GM23338 (cell line): ENCODE measurements at regions not wholly inside any gene's neighbourhood (a gene's known extent, or its start where the extent isn't known, plus 50 kb on each side); places are given as distances from the start of the nearest gene placed in this dataset.

Source experiments
- ATAC-seq: fragments of 200-7000 bp; cut with Tn5 transposase; 3 replicates; pipeline ENCODE4 v1.9.1; 2020
- DNase-seq: peaks from one replicate; pipeline ENCODE4 v3.0.0-alpha.2; 2015; ENCODE audit warnings: low spot score
- H2AFZ ChIP-seq: fragments of 200-600 bp; sonication (generic); 2 replicates; pipeline ENCODE4 v1.8.0; 2016; ENCODE audit warnings: antibody characterized with exemption, mild to moderate bottlenecking, moderate library complexity
- H3F3A ChIP-seq: fragments of 200-600 bp; sonication (generic); replicated peaks from 2 replicates; pipeline ENCODE4 v1.8.0; 2017; ENCODE audit warnings: antibody characterized with exemption, mixed run types, low read depth
- H3K27ac ChIP-seq: fragments of 200-600 bp; sonication (generic); 2 replicates; pipeline ENCODE4 v1.6.1; 2016; ENCODE audit warnings: low read depth
- H3K27me3 ChIP-seq: fragments of 200-600 bp; sonication (generic); 2 replicates; pipeline ENCODE4 v1.8.0; 2016; ENCODE audit warnings: mild to moderate bottlenecking, mixed run types, moderate library complexity; ENCODE audit not compliant: insufficient read depth
- H3K36me3 ChIP-seq: fragments of 200-600 bp; sonication (generic); 2 replicates; pipeline ENCODE4 v1.8.0; 2016; ENCODE audit warnings: mild to moderate bottlenecking; ENCODE audit not compliant: insufficient read depth
- H3K4me1 ChIP-seq: fragments of 200-600 bp; sonication (generic); 2 replicates; pipeline ENCODE4 v1.8.0; 2016; ENCODE audit warnings: mild to moderate bottlenecking, moderate library complexity; ENCODE audit not compliant: insufficient read depth
- H3K4me2 ChIP-seq: fragments of 200-600 bp; sonication (generic); 2 replicates; pipeline ENCODE4 v1.7.1; 2017; ENCODE audit warnings: mixed run types
- H3K4me3 ChIP-seq: fragments of 200-600 bp; sonication (generic); 2 replicates; pipeline ENCODE4 v1.6.1; 2016; ENCODE audit warnings: mixed run types
- H3K79me2 ChIP-seq: fragments of 200-600 bp; sonication (generic); replicated peaks from 2 replicates; pipeline ENCODE4 v1.8.0; 2017; ENCODE audit warnings: mild to moderate bottlenecking; ENCODE audit not compliant: insufficient read depth
- H3K9me2 ChIP-seq: fragments of 200-600 bp; sonication (generic); 2 replicates; pipeline ENCODE4 v1.8.0; 2017; ENCODE audit not compliant: insufficient read depth
- H4K20me1 ChIP-seq: fragments of 200-600 bp; sonication (generic); replicated peaks from 2 replicates; pipeline ENCODE4 v1.8.0; 2017; ENCODE audit warnings: mild to moderate bottlenecking; ENCODE audit not compliant: insufficient read depth
- H3K27ac Mint-ChIP-seq: 2 replicates; pipeline ENCODE4 v1.8.0; 2020; ENCODE audit warnings: inconsistent platforms, mild to moderate bottlenecking, moderate library complexity, mixed read lengths
- H3K27me3 Mint-ChIP-seq: 3 replicates; pipeline ENCODE4 v1.8.0; 2022; ENCODE audit warnings: low read depth, mild to moderate bottlenecking, moderate library complexity, mixed read lengths, inconsistent platforms; ENCODE audit not compliant: insufficient read depth, poor library complexity
- H3K36me3 Mint-ChIP-seq: 3 replicates; pipeline ENCODE4 v1.8.0; 2021; ENCODE audit warnings: low read depth, mild to moderate bottlenecking, inconsistent platforms, moderate library complexity, mixed read lengths
- H3K4me1 Mint-ChIP-seq: 3 replicates; pipeline ENCODE4 v1.8.0; 2020; ENCODE audit warnings: mild to moderate bottlenecking, inconsistent platforms, mixed read lengths
- H3K4me3 Mint-ChIP-seq: 3 replicates; pipeline ENCODE4 v1.8.0; 2021; ENCODE audit warnings: moderate library complexity, mild to moderate bottlenecking, inconsistent platforms, mixed read lengths
- H3K9me3 Mint-ChIP-seq: 3 replicates; pipeline ENCODE4 v1.8.0; 2020; ENCODE audit warnings: moderate library complexity, mild to moderate bottlenecking, inconsistent platforms, mixed read lengths
- CREB1 ChIP-seq: fragments of 250-450 bp; sonication (Bioruptor Pico); IDR thresholded peaks from 2 replicates; pipeline ENCODE4 v1.5.0; 2020; ENCODE audit warnings: low read depth, mild to moderate bottlenecking, moderate library complexity
- EZH2 ChIP-seq: fragments of 200-600 bp; sonication (generic); IDR thresholded peaks from one replicate; pipeline ENCODE4 v1.8.0; 2017; ENCODE audit warnings: antibody characterized with exemption, mild to moderate bottlenecking, low read depth; ENCODE audit not compliant: unreplicated experiment
- EZH2phosphoT487 ChIP-seq: fragments of 200-600 bp; sonication (generic); IDR thresholded peaks from one replicate; pipeline ENCODE4 v1.8.1; 2018; ENCODE audit warnings: antibody characterized with exemption; ENCODE audit not compliant: unreplicated experiment
- JUNB ChIP-seq: IDR thresholded peaks from one replicate; pipeline ENCODE4 v1.6.1; 2016; ENCODE audit warnings: antibody characterized with exemption; ENCODE audit not compliant: unreplicated experiment
- NANOG ChIP-seq: IDR thresholded peaks from 2 replicates; pipeline ENCODE4 v1.6.1; 2016; ENCODE audit warnings: antibody characterized with exemption, borderline replicate concordance
- POLR2AphosphoS5 ChIP-seq: IDR thresholded peaks from 2 replicates; pipeline ENCODE4 v1.6.1; 2016; ENCODE audit warnings: antibody characterized with exemption, low read depth
- STAT1 ChIP-seq: IDR thresholded peaks from one replicate; pipeline ENCODE4 v1.6.1; 2016; ENCODE audit warnings: antibody characterized with exemption; ENCODE audit not compliant: unreplicated experiment
- ZNF114 ChIP-seq: fragments of 250-450 bp; sonication (Bioruptor Pico); IDR thresholded peaks from 2 replicates; pipeline ENCODE4 v1.5.0; 2020; ENCODE audit warnings: mild to moderate bottlenecking, moderate library complexity
- ZNF331 ChIP-seq: fragments of 250-450 bp; sonication (Bioruptor Pico); IDR thresholded peaks from 2 replicates; pipeline ENCODE4 v1.5.0; 2020; ENCODE audit warnings: low read depth, mild to moderate bottlenecking, moderate library complexity
- ZNF462 ChIP-seq: fragments of 250-450 bp; sonication (Bioruptor Pico); IDR thresholded peaks from 2 replicates; pipeline ENCODE4 v1.5.0; 2020; ENCODE audit warnings: mild to moderate bottlenecking, moderate library complexity
- TF ChIP-seq, protein P1 (sequence below): IDR thresholded peaks from one replicate; pipeline ENCODE4 v1.6.1; 2018; ENCODE audit warnings: antibody characterized with exemption; ENCODE audit not compliant: unreplicated experiment
- TF ChIP-seq, protein P2 (sequence below), 2 experiments: fragments of 200-600 bp in 1 of 2; sonication (generic) in 1 of 2; conservative IDR thresholded peaks; 2 replicates each; pipeline versions ENCODE4 v1.5.1 to v1.6.1; 2016 to 2017; ENCODE audit warnings: antibody characterized with exemption in 2 of 2, low read depth in 2 of 2, mild to moderate bottlenecking in 2 of 2, moderate library complexity in 1 of 2
- TF ChIP-seq, protein P3 (sequence below): IDR thresholded peaks from 2 replicates; pipeline ENCODE4 v1.6.1; 2016; ENCODE audit warnings: antibody characterized with exemption

DNA sequence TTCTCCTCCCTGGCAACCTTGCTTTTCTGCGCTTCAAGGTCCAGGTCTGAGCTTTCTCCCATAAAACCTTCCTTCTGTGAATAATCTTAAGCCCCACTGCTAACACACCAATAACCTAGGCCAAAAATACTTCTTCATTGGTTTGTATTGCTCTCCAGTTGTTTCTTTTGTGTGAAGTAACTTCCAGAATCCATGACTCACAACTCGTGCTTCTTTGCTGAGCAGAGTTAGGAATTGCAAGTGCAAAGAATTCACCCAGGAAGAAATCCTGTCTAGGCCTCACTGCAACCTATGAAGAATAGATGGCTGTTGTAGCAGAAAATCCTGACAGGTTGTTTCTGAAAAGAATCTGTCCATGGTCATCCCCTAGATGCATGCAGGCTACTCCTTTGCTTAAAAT lies 295.7 kb downstream of the MED10 start:
- no peak for TF ChIP-seq STAT1
- no peak for TF ChIP-seq NANOG
- no peak for TF ChIP-seq CREB1 (CRISPR knock-in tag)
- TF ChIP-seq, protein P1, sequence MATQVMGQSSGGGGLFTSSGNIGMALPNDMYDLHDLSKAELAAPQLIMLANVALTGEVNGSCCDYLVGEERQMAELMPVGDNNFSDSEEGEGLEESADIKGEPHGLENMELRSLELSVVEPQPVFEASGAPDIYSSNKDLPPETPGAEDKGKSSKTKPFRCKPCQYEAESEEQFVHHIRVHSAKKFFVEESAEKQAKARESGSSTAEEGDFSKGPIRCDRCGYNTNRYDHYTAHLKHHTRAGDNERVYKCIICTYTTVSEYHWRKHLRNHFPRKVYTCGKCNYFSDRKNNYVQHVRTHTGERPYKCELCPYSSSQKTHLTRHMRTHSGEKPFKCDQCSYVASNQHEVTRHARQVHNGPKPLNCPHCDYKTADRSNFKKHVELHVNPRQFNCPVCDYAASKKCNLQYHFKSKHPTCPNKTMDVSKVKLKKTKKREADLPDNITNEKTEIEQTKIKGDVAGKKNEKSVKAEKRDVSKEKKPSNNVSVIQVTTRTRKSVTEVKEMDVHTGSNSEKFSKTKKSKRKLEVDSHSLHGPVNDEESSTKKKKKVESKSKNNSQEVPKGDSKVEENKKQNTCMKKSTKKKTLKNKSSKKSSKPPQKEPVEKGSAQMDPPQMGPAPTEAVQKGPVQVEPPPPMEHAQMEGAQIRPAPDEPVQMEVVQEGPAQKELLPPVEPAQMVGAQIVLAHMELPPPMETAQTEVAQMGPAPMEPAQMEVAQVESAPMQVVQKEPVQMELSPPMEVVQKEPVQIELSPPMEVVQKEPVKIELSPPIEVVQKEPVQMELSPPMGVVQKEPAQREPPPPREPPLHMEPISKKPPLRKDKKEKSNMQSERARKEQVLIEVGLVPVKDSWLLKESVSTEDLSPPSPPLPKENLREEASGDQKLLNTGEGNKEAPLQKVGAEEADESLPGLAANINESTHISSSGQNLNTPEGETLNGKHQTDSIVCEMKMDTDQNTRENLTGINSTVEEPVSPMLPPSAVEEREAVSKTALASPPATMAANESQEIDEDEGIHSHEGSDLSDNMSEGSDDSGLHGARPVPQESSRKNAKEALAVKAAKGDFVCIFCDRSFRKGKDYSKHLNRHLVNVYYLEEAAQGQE, result no peak
- no peak for TF ChIP-seq ZNF331 (CRISPR knock-in tag)
- no peak for TF ChIP-seq EZH2
- no peak for TF ChIP-seq EZH2phosphoT487
- TF ChIP-seq, protein P2, sequence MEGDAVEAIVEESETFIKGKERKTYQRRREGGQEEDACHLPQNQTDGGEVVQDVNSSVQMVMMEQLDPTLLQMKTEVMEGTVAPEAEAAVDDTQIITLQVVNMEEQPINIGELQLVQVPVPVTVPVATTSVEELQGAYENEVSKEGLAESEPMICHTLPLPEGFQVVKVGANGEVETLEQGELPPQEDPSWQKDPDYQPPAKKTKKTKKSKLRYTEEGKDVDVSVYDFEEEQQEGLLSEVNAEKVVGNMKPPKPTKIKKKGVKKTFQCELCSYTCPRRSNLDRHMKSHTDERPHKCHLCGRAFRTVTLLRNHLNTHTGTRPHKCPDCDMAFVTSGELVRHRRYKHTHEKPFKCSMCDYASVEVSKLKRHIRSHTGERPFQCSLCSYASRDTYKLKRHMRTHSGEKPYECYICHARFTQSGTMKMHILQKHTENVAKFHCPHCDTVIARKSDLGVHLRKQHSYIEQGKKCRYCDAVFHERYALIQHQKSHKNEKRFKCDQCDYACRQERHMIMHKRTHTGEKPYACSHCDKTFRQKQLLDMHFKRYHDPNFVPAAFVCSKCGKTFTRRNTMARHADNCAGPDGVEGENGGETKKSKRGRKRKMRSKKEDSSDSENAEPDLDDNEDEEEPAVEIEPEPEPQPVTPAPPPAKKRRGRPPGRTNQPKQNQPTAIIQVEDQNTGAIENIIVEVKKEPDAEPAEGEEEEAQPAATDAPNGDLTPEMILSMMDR (conservative IDR thresholded peaks at IDR 0.05; ENCODE audit: low read depth in 2 of 2), result no peak
- no peak for TF ChIP-seq ZNF114
- TF ChIP-seq, protein P3, sequence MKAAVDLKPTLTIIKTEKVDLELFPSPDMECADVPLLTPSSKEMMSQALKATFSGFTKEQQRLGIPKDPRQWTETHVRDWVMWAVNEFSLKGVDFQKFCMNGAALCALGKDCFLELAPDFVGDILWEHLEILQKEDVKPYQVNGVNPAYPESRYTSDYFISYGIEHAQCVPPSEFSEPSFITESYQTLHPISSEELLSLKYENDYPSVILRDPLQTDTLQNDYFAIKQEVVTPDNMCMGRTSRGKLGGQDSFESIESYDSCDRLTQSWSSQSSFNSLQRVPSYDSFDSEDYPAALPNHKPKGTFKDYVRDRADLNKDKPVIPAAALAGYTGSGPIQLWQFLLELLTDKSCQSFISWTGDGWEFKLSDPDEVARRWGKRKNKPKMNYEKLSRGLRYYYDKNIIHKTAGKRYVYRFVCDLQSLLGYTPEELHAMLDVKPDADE, result no peak
- no peak for TF ChIP-seq ZNF462 (CRISPR knock-in tag)
- no peak for TF ChIP-seq POLR2AphosphoS5
- TF ChIP-seq JUNB, result no peak
- Mint-ChIP-seq H3K4me1 (peaks cover 7% of the 10 kb centered on the region), H3K27me3 (peaks cover 5% of the 10 kb centered on the region), H3K4me3 (no peak overlapping the region), H3K9me3 (no peaks in the 10 kb centered on the region), H3K36me3 (no peaks in the 10 kb centered on the region), H3K27ac (no peak overlapping the region)
- Histone ChIP-seq H3K27me3 (no peaks in the 10 kb centered on the region), H3K27ac (no peak overlapping the region), H3K79me2 (no peaks in the 10 kb centered on the region), H3F3A (no peaks in the 10 kb centered on the region), H3K36me3 (no peaks in the 10 kb centered on the region), H2AFZ (no peak overlapping the region), H3K4me2 (no peak overlapping the region), H3K4me3 (no peak overlapping the region), H3K9me2 (peaks cover 4% of the 10 kb centered on the region; the same call in 1 of the 2 replicates), H4K20me1 (no peaks in the 10 kb centered on the region), H3K4me1 (no peaks in the 10 kb centered on the region)
- ATAC-seq (no peak), DNase-seq (no peak)
